B cell (primary cell): ENCODE measurements at regions not wholly inside any gene's neighbourhood (a gene's known extent, or its start where the extent isn't known, plus 50 kb on each side); places are given as distances from the start of the nearest gene placed in this dataset.

ENCODE experiments used
- ATAC-seq: fragments of 200-7000 bp; cut with Tn5 transposase; one replicate; pipeline ENCODE4 v1.10.0; 2021; ENCODE audit warnings: low read depth, mild to moderate bottlenecking, moderate number of reproducible peaks, moderate library complexity
- CTCF ChIA-PET: fragments of 350-600 bp; sonication (Branson Sonifier 250); formaldehyde crosslinking; loops from one replicate; lab custom pipeline; 2021; ENCODE audit warnings: antibody characterized with exemption, inconsistent platforms; lab: Charles Lee
- POLR2A ChIA-PET: fragments of 350-600 bp; sonication (Branson Sonifier 250); formaldehyde crosslinking; loops from one replicate; lab custom pipeline; 2021; ENCODE audit warnings: antibody characterized with exemption; lab: Charles Lee
- DNase-seq: peaks from one replicate; pipeline ENCODE4 v3.0.0; 2013
- H2AFZ ChIP-seq: 2 replicates; pipeline ENCODE4 v1.6.1; 2012; ENCODE audit warnings: mild to moderate bottlenecking, low read depth, low read length; ENCODE audit not compliant: insufficient read depth, poor library complexity, severe bottlenecking
- H3K27ac ChIP-seq, 2 donors: 1 replicate in 1 of 2; 2 replicates in 1 of 2; pipeline ENCODE4 v1.5.1; 2012 to 2013; ENCODE audit warnings: low read length in 2 of 2, mild to moderate bottlenecking in 2 of 2, moderate library complexity in 1 of 2
- H3K27me3 ChIP-seq, 4 experiments: fragments of 200-600 bp in 1 of 4; sonication (generic) in 1 of 4; replicated peaks in 1 of 4; 1 replicate in 2 of 4; 2 replicates in 2 of 4; pipeline versions ENCODE4 v1.6.1 to v1.7.0; 2013 to 2016; ENCODE audit warnings: low read length in 3 of 4, mild to moderate bottlenecking in 2 of 4, mixed read lengths in 1 of 4, moderate library complexity in 1 of 4; ENCODE audit not compliant: insufficient read depth in 4 of 4, control insufficient read depth in 3 of 4; ENCODE audit errors: control extremely low read depth in 1 of 4
- H3K36me3 ChIP-seq, 2 experiments: replicated peaks in 1 of 2; 1 replicate in 1 of 2; 2 replicates in 1 of 2; pipeline versions ENCODE4 v1.6.1 to v1.7.1; 2013; ENCODE audit warnings: low read length in 1 of 2; ENCODE audit not compliant: insufficient read depth in 2 of 2, control insufficient read depth in 1 of 2; ENCODE audit errors: control extremely low read depth in 1 of 2, extremely low read depth in 1 of 2
- H3K4me1 ChIP-seq, 2 donors: fragments of 200-600 bp in 1 of 2; sonication (generic) in 1 of 2; 1 replicate in 1 of 2; 2 replicates in 1 of 2; pipeline versions ENCODE4 v1.5.1 to v1.6.1; 2013 to 2017; ENCODE audit warnings: low read length in 2 of 2; ENCODE audit not compliant: control insufficient read depth in 2 of 2, insufficient read depth in 2 of 2
- H3K4me2 ChIP-seq: replicated peaks from 2 replicates; pipeline ENCODE3; 2012; ENCODE audit warnings: mild to moderate bottlenecking, low read depth, low read length; ENCODE audit not compliant: poor library complexity, severe bottlenecking
- H3K4me3 ChIP-seq, 5 experiments: fragments of 200-600 bp in 1 of 5; sonication (generic) in 1 of 5; 1 replicate in 3 of 5; 2 replicates in 2 of 5; pipeline versions ENCODE4 v1.5.1 to v1.7.0; 2011 to 2016; ENCODE audit warnings: low read length in 4 of 5, mild to moderate bottlenecking in 4 of 5, low read depth in 2 of 5, control low read depth in 1 of 5, moderate library complexity in 1 of 5; ENCODE audit not compliant: insufficient read depth in 1 of 5; ENCODE audit errors: control extremely low read depth in 1 of 5, extremely low read depth in 1 of 5
- H3K79me2 ChIP-seq: fragments of 200-600 bp; sonication (generic); one replicate; pipeline ENCODE4 v1.6.0; 2016; ENCODE audit warnings: low read length; ENCODE audit not compliant: control insufficient read depth, insufficient read depth
- H3K9ac ChIP-seq: fragments of 200-600 bp; sonication (generic); 2 replicates; pipeline ENCODE4 v1.6.1; 2017; ENCODE audit warnings: mild to moderate bottlenecking, low read length, moderate library complexity
- H3K9me3 ChIP-seq, 3 donors: one replicate each; pipeline versions ENCODE4 v1.6.1 to v1.7.1; 2013; ENCODE audit warnings: low read length in 2 of 3; ENCODE audit not compliant: control insufficient read depth in 2 of 3, insufficient read depth in 1 of 3; ENCODE audit errors: control extremely low read depth in 1 of 3
- H4K20me1 ChIP-seq: 2 replicates; pipeline ENCODE4 v1.6.0; 2012; ENCODE audit warnings: mild to moderate bottlenecking, low read length; ENCODE audit not compliant: insufficient read depth, control insufficient read depth, poor library complexity, severe bottlenecking
- H3K27ac Mint-ChIP-seq: one replicate; pipeline ENCODE4 v1.8.0; 2021; ENCODE audit warnings: mixed read lengths
- H3K27me3 Mint-ChIP-seq: one replicate; pipeline ENCODE4 v1.8.0; 2021; ENCODE audit warnings: mixed read lengths
- H3K4me1 Mint-ChIP-seq: one replicate; pipeline ENCODE4 v1.8.0; 2021; ENCODE audit warnings: mixed read lengths
- H3K4me3 Mint-ChIP-seq: one replicate; pipeline ENCODE4 v1.8.0; 2021; ENCODE audit warnings: mixed read lengths
- H3K9me3 Mint-ChIP-seq: one replicate; pipeline ENCODE4 v1.8.0; 2022; ENCODE audit warnings: mixed read lengths; ENCODE audit not compliant: insufficient read depth
- EZH2 ChIP-seq: IDR thresholded peaks from 2 replicates; pipeline ENCODE4 v1.6.1; 2012; ENCODE audit warnings: borderline replicate concordance, low read depth, mild to moderate bottlenecking, moderate library complexity, low read length; ENCODE audit not compliant: insufficient read depth, poor library complexity, severe bottlenecking
- WGBS: methylation state at CpG from one replicate; pipeline ENCODE4 v1.1.5; 2013; ENCODE audit warnings: missing lambda C conversion rate; ENCODE audit not compliant: insufficient coverage; 5-methylcytosine and 5-hydroxymethylcytosine counted together
- intact Hi-C: fragments of 100-400 bp; cut with micrococcal nuclease; formaldehyde crosslinking; loops from one replicate; pipeline ENCODE4 v1.10.0; 2022
- TF ChIP-seq, protein P1 (sequence below): fragments of 200-600 bp; IDR thresholded peaks from one replicate; pipeline ENCODE4 v1.8.0; 2022; ENCODE audit warnings: antibody characterized with exemption, mild to moderate bottlenecking

DNA sequence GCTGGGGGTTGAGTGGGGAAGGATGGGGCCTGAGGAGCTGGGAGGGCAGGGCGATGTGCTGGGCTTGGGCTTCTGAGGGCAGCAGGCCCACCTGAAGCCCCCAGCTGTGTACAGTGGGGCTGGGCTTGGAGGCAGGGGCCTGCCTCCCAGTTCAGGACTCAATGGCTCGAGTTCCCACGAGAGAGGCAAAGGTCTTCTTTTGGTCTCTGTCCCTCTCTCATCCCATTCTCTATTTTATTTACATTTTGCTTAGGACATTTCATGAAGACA lies 180.6 kb downstream of the MACROH2A1 start:
- intact Hi-C loops: no loop called here
- H3K27me3 Mint-ChIP-seq: peaks cover 14% of the 10 kb centered on the region
- Histone ChIP-seq H3K4me1 (no peaks in the 10 kb centered on the region), H3K79me2 (no peaks in the 10 kb centered on the region), H3K27me3 (peaks cover 0 to 4% (median 0%) of the 10 kb centered on the region in 4 experiments), H3K27ac (no peak overlapping the region), H3K9me3 (no peaks in the 10 kb centered on the region), H3K4me3 (no peak overlapping the region), H2AFZ (no peak overlapping the region), H3K9ac (no peak overlapping the region), H3K36me3 (no peaks in the 10 kb centered on the region), H3K4me2 (no peak overlapping the region), H4K20me1 (no peaks in the 10 kb centered on the region)
- H3K4me1 Mint-ChIP-seq: no peaks in the 10 kb centered on the region
- POLR2A ChIA-PET: no interaction called here
- no peaks in the 10 kb centered on the region for H3K9me3 Mint-ChIP-seq
- CTCF ChIA-PET: no interaction called here
- H3K4me3 Mint-ChIP-seq: no peak overlapping the region
- TF ChIP-seq EZH2: no peak
- TF ChIP-seq, protein P1, sequence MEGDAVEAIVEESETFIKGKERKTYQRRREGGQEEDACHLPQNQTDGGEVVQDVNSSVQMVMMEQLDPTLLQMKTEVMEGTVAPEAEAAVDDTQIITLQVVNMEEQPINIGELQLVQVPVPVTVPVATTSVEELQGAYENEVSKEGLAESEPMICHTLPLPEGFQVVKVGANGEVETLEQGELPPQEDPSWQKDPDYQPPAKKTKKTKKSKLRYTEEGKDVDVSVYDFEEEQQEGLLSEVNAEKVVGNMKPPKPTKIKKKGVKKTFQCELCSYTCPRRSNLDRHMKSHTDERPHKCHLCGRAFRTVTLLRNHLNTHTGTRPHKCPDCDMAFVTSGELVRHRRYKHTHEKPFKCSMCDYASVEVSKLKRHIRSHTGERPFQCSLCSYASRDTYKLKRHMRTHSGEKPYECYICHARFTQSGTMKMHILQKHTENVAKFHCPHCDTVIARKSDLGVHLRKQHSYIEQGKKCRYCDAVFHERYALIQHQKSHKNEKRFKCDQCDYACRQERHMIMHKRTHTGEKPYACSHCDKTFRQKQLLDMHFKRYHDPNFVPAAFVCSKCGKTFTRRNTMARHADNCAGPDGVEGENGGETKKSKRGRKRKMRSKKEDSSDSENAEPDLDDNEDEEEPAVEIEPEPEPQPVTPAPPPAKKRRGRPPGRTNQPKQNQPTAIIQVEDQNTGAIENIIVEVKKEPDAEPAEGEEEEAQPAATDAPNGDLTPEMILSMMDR: no peak
- H3K27ac Mint-ChIP-seq: no peak overlapping the region
- no peak for DNase-seq
- no peak for ATAC-seq
- 77% methylated on average over 3 of the region's 3 CpGs for WGBS

DNA sequence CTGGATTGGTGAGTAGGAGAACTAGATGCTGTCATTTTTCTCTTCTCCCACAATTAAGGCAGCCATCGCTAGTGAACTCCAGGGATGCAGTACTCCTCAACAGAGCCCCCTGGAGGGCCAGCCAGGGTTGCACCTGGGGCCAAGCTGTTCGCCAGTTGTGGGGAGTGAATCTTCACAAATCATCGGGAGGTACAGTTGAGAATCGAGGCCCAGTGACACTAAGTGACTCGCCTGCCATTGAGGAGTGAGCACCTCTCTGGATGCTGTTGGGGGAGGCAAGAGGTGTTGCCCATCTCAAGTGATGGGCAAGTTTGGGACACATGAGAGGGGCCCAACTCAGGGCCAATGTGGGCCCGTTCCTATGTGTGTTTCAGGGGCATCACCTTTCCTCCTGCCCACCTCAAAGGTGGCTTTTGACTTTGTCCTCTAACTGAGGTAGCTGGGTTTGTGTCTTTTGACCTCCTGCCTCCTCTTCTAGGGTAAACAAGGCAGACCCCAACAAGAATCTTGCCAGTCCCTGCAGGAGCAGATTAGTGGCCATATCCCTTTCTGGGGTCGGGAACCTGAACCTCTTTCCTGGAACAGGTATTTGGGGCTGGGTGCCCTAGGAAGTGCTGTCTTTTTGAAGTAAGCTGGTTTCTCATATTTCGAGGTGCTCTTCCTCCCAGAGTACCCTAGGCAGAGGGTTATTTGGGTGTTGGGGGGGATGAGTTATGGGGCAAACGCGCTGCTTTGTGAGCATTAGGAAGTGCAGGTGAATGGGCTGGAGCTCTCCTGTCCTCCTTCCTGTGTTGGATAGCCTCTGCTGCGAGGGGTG lies 181.2 kb downstream of the MACROH2A1 start:
- Histone ChIP-seq H3K27me3 (peaks cover 0 to 4% (median 0%) of the 10 kb centered on the region in 4 experiments), H3K4me2 (no peak overlapping the region), H3K36me3 (no peaks in the 10 kb centered on the region), H3K4me1 (no peaks in the 10 kb centered on the region), H3K9me3 (no peaks in the 10 kb centered on the region), H3K4me3 (no peak overlapping the region), H3K27ac (no peak overlapping the region), H3K9ac (no peak overlapping the region), H3K79me2 (no peaks in the 10 kb centered on the region), H4K20me1 (no peaks in the 10 kb centered on the region), H2AFZ (no peak overlapping the region)
- Mint-ChIP-seq H3K4me3 (no peak overlapping the region), H3K4me1 (no peaks in the 10 kb centered on the region), H3K9me3 (no peaks in the 10 kb centered on the region), H3K27ac (no peak overlapping the region), H3K27me3 (peaks cover 14% of the 10 kb centered on the region)
- POLR2A ChIA-PET: no interaction called here
- DNase-seq: no peak
- intact Hi-C loops: no loop called here
- no peak for ATAC-seq
- TF ChIP-seq, protein P1: no peak
- TF ChIP-seq EZH2: no peak
- CTCF ChIA-PET: no interaction called here
- 90% methylated on average over 10 of the region's 11 CpGs for WGBS
